Renal pelvis (tissue), 1 donor: ENCODE measurements at regions not wholly inside any gene's neighbourhood (a gene's known extent, or its start where the extent isn't known, plus 50 kb on each side); places are given as distances from the start of the nearest gene placed in this dataset.
A peak's percentile ranks its signal among the peaks of the same experiment; 100 is the strongest.

ENCODE experiments used
- DNase-seq: peaks from one replicate; pipeline ENCODE4 v3.0.0-alpha.2; 2013

DNA sequence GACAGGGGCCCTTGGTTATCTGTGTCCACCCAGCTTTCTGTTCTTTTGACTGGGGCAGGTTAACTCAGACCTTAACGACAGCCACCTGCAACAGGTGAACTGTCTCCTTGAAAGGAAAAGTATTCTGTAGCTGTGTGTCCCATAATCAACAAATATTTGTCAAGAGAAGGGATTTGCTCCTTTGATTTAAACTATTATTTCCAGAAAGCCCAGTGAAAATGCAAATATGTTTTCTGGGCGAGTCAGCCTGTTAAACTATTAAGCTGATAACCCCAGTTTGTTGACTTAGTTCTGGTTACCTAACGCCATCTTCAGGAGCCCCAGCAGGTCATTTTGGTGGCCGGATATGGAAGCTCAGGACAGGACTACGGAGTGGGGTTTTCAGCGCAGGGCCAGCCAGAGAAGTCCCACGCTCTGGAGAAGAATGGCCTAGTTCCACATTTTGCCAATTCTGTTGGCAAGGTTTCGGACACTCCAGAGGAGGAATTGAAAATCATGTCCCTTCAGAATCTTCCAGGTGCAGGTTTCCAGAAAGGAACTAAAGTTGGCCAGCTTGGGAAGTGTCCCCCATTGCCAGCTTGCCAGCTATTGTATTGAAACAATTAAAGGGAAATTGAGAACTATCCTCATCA lies 54.5 kb downstream of the ADRA2A start:
- no peak for DNase-seq

- no peak for DNase-seq
Observed at GRCh38 chr10:111137007-111137406, 60.2 kb downstream of the ADRA2A start.

- DNase-seq = no peak
Observed at GRCh38 chr10:111137587-111137986, 60.8 kb downstream of the ADRA2A start.

GRCh38 chr10:111138544-111138943 lies 61.7 kb downstream of the ADRA2A start:
- no peak for DNase-seq

GRCh38 chr10:111139567-111139966 lies 62.7 kb downstream of the ADRA2A start:
- no peak for DNase-seq

DNA sequence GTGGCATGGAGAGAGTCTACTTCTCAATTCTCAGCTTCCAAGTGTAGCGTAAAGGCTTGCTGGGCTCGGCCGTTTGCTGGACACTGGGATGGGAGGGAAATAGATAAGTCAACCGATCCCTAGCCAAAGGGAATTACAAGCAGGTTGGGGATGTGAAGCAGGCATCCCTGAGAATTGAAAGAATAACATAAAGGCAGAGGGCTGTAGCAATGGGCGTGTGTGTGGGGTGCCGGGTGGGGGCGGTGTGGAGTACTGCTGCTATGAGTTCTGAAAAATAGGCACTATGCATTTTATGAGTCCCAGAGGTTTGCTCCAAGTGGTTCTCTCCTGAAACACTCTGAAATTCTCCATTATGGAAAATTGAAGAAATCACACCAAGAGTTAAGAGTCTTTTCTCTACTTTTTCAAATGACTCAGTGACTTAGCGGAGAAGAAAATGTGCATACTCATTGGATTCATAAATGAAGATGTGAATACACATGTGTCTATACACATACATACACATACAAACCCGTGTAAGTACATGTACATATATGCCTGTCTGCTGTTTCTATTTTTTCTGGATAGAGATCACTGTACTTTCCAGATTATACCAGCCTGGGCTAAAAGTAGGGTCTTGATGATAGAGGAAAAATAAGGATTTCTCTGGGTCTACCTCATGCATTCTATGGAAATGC lies 65.4 kb downstream of the ADRA2A start:
- no peak for DNase-seq

DNA sequence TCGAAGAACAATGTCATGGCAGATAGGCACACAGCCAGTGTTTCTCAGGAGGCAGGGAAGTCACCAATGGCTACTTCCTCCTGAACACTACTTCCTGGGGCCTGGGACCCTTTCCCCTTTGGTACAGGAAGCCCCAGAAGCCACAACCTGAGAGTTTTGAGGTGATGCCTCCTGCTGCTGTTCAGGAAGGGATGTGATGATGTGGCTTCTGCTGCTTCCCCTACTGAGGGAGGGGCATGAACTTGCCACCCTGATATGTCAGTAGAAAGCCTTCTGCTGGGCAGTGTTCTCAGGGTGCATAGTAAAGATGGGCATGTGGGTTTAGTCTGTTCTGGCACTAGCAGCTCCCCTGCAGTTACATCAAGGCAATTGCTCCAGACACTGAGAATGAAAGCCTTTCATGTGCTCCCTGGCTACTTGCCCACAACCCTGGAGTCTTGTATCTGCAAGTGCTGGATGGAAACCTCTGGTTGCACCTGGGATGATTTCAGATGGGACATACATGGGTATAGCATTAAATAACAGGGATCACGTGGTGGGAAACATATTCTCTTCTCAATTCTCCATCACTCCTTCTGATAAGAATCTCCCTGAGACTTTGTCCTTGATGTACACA lies 69.3 kb downstream of the ADRA2A start:
- no peak for DNase-seq

- no peak for DNase-seq
Observed at GRCh38 chr10:111148025-111148424, 71.2 kb downstream of the ADRA2A start.

DNA sequence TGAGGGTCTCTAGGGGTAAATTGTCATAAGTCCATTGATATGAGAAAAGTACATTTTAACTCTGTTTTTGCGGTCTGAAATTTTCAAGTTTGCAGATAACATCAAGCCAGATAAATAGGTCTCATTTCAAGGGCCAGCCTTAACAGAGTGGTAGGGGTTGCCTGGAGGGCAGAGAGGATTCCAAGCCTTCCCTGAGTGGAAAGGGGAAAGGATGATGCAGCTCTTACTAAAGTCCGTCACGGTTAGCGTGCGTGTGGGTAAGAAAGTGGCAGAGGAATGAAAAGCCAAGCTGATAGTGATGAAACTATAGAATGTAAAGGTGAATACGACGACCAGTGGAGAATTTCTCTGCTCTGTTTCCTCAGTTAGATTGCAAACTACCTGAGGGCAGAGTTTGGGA lies 71.6 kb downstream of the ADRA2A start:
- no peak for DNase-seq

DNA sequence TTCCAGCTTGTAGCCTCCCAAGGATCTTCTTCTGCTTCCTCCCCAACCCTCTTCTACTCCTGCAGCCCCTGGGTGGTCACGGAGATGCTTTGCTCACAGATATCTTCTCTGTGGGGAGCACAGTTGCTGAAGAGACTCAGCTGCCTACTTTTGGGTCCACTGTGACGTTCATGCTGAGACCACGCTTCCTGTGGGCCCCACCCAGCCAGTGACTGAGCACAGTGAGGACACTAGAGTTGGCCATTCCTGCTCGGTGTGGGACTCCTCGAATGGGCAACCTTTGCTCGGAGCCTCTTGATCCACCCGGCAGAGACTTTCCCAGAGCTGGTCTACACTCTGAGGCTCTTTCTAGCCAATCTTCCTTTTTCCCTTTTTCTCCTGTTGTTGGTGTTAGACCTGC lies 73.9 kb downstream of the ADRA2A start:
- no peak for DNase-seq

DNA sequence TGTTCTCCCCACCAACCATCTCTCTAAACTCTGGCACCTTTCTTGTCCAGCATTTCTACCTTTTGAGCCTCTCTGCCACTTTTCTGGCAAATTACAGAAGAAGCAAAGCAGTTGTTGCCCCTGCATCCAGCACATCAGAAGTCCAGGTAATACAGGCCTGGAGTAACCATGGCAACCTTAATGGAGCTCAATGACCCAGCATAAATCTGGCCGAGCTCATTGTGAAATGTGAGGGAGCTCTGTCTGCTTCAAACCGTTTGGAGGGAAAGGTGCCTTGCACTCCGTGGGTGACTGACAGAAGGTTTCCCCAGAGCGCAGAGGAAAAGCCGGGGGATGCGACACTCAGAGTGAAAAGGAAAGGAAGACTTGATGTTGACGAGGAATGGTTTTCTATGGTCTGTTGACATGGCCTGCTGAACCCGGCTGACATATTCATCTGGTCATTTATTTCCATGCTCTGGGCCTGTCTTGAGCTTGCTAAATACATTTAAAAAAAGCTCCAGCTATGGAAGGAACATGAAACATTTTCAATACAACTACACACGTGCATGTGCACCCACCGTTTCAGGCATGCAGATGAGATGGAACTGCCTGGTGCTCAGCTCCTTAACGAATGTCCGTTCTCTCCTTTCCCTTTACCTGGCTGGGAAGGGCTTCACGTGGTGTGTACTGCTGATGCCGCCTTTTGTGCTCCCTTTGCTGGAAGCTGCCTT lies 74.9 kb downstream of the ADRA2A start:
- peak; percentile 48 for DNase-seq

DNA sequence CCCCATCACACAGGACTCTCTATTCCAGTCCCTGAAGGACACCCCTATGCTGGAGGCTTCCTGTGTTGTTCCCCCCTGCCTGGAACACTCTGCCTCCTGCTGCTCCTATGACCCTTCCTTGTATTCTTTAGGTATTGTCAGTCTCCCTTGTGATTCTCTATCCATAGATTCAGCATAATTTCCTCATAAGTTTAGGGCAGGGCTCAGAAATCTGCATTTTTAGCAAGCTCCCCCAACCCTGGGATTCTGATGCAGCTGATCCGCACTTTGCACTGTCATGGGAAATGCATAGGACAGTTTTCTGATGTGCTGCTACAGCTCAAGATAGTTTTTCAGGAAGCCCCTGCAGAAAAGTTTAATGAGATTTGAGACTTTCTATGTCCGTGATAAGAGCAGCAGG lies 79.9 kb downstream of the ADRA2A start:
- DNase-seq = no peak

- no peak for DNase-seq
Observed at GRCh38 chr10:111158595-111158994, 81.8 kb downstream of the ADRA2A start.

DNA sequence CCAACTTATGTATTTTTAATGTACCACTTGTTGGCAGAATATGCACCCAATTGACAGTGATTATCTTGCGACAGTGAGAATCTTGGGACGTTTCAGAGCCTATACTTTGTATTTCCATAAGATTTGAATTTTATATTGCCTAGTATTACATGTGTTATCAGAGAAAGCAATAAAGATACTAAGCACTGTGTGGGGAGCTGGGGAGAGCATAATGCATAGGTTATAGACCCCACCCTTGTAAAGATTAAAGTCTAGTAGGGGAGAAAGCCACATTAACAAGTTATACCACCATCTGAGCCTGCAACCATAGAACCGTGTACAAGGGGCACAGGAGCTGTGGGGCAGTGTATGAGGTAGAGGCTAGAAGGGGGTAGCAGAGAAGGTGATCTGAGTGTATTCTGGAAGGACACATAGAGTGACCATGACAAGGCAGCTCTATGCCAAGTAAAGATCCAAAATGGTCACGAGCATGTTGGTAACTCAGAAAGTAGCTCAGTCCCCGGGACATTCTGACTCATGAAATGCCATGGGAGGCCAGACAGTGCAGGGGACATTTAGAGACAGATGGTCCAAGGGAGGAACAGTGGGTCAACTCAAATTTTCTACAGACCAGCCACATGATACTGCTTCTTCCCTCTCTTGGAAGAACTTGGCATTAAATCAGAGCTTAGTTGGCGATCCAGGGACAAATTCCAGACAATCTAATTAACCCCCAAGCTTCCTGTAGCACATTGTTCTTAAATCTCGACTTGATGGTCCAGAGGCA lies 84.5 kb downstream of the ADRA2A start:
- no peak for DNase-seq

DNA sequence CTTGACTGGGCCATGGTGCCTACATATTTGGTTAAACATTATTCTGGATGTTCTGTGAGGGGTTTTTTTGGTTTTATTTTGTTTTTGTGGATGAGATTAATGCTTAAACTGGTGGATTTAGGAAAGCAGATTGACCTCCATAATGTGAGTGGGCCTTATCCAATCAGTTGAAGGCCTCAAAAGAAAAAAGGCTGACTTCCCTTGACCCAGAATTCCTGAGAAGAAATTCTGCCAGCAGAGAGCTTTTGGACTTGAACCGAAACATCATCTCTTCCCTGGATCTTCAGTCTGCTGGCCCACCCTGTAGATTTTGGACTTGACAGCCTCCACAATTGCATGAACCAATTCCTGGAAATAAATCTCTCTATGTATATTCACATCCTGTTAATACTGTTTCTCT lies 94.4 kb downstream of the ADRA2A start:
- DNase-seq = no peak

DNA sequence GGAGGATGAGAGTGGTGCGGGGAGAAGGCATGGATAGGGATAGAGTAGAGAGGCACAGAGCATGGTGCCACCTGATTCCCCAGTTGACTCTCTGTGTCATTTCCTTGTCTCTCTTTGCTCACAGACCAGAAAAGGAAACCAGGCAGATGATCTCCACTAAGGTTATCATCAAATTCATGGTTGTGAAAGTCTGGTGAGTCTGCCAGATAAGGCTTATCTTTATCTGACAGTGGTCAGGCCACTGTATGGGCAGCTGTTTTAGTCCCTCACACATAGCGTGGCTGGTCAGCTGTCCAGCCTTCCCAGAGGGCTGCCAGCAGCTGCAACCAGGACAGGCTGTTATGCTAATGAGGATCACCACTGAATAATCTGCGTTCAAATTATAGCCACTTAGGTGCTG lies 99.0 kb downstream of the ADRA2A start:
- DNase-seq = no peak

GRCh38 chr10:111177379-111177778 lies 100.5 kb downstream of the ADRA2A start:
- DNase-seq = no peak

- no peak for DNase-seq
Observed at GRCh38 chr10:111179514-111179913, 102.7 kb downstream of the ADRA2A start.

- DNase-seq = no peak
Observed at GRCh38 chr10:111186358-111186757, 109.5 kb downstream of the ADRA2A start.

GRCh38 chr10:111187096-111187495 lies 110.3 kb downstream of the ADRA2A start:
- DNase-seq = no peak

DNA sequence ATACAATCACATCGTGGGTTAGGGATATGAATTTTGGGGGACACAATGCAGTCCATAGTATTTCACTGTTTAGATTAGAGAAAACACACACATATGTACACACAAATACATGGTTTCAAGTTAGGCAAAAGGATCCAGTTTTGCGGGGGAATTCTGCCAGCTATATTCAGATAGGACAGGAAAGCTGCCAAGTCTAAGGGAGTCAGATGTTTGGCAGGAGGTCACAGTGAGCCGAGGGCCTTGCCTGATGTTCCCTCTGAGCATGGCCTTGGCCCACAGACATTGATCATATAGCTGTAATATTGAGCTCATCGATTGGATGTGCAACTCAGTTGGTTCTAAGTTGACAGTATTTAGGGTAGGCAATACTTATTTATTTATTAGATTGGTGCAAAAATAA lies 122.8 kb downstream of the ADRA2A start:
- DNase-seq = no peak

DNA sequence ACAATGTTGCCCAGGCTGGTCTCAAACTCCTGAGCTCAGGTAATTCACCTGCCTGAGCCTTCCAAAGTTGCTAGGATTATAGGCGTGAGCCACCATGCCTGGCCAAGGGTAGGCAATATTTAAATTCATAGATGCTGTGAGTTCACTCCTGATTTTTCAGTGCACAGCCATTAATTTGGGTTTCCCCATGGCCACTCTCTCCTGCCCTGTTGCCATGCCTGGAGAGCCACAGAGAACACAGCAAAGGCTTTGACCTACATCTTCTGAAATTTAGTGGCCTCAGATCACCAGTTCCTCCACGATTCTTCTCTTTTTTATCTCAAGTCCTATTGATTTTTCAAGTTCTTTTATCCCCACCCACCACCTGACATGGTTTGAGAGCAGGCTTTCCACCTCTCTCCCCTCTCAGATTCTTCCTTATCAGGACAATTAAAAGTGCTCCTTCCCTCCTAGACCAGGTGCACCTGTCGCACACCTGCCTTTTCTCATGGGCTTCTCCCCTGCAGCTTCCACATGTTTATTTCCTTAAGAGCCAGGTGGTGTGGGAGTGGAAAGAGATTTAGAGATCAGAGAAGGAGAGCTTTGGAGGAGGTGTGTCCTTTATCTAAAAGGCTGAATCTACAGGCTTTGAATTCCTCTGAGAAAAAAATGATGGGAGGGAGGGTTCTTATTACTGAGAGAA lies 123.8 kb downstream of the ADRA2A start:
- DNase-seq = no peak
